PC-3 (cell line): ENCODE measurements at regions not wholly inside any gene's neighbourhood (a gene's known extent, or its start where the extent isn't known, plus 50 kb on each side); places are given as distances from the start of the nearest gene placed in this dataset.
"Not testable (repeated sequence)": the region's sequence is repeated elsewhere in the genome, so short reads cannot be mapped to it uniquely, and the experiment has no call there.

ENCODE experiments used
- ATAC-seq: fragments of 200-7000 bp; cut with Tn5 transposase; 2 replicates; pipeline ENCODE4 v1.9.1; 2020; ENCODE audit warnings: mild to moderate bottlenecking, moderate library complexity
- BruUV-seq: library from RNA; stranded (reverse); fragments of 400-500 nt; replicated peaks from 2 replicates; lab custom pipeline; 2021; lab: Mats Ljungman, UMichigan
- CTCF ChIA-PET: fragments of 300-600 bp; sonication (Branson Sonifier 250); formaldehyde crosslinking; loops from one replicate; lab custom pipeline; 2022; ENCODE audit warnings: antibody characterized with exemption; lab: Charles Lee
- POLR2A ChIA-PET: fragments of 300-600 bp; sonication (Branson Sonifier 250); formaldehyde crosslinking; loops from one replicate; lab custom pipeline; 2022; ENCODE audit warnings: antibody characterized with exemption; ENCODE audit not compliant: unreplicated experiment; lab: Charles Lee
- DNase-seq: peaks from one replicate; pipeline ENCODE4 v3.0.0-alpha.2; 2015
- H2AFZ ChIP-seq: fragments of 300-600 bp; sonication (generic); 2 replicates; pipeline ENCODE4 v1.6.0; 2016; ENCODE audit warnings: antibody characterized with exemption, low read length
- H3F3A ChIP-seq: fragments of 300-600 bp; sonication (generic); one replicate; pipeline ENCODE4 v1.6.0; 2017; ENCODE audit warnings: antibody characterized with exemption, low read length, control low read depth, mild to moderate bottlenecking; ENCODE audit not compliant: unreplicated experiment
- H3K27ac ChIP-seq: fragments of 300-600 bp; sonication (generic); 2 replicates; pipeline ENCODE4 v1.5.1; 2016; ENCODE audit warnings: mild to moderate bottlenecking, low read length
- H3K27me3 ChIP-seq: fragments of 300-600 bp; sonication (generic); 2 replicates; pipeline ENCODE4 v1.6.1; 2016; ENCODE audit warnings: low read length, mixed read lengths
- H3K36me3 ChIP-seq: fragments of 300-600 bp; sonication (generic); 2 replicates; pipeline ENCODE4 v1.6.1; 2016; ENCODE audit warnings: low read depth, mixed run types, low read length, mixed read lengths
- H3K4me1 ChIP-seq: fragments of 300-600 bp; sonication (generic); 2 replicates; pipeline ENCODE4 v1.5.1; 2016; ENCODE audit warnings: low read length; ENCODE audit not compliant: insufficient read depth
- H3K4me2 ChIP-seq: fragments of 300-600 bp; sonication (generic); 2 replicates; pipeline ENCODE4 v1.6.0; 2016; ENCODE audit warnings: low read length
- H3K4me3 ChIP-seq: fragments of 300-600 bp; sonication (generic); 2 replicates; pipeline ENCODE4 v1.5.1; 2016; ENCODE audit warnings: mild to moderate bottlenecking, low read length, mixed read lengths
- H3K79me2 ChIP-seq: fragments of 300-600 bp; sonication (generic); 2 replicates; pipeline ENCODE4 v1.6.1; 2017; ENCODE audit warnings: low read length, mixed read lengths
- H3K9ac ChIP-seq: fragments of 300-600 bp; sonication (generic); 2 replicates; pipeline ENCODE4 v1.6.0; 2016; ENCODE audit warnings: mild to moderate bottlenecking, low read length
- H3K9me2 ChIP-seq: fragments of 300-600 bp; sonication (generic); replicated peaks from 2 replicates; pipeline ENCODE4 v1.6.1; 2016; ENCODE audit warnings: mixed run types, low read length, mixed read lengths
- H3K9me3 ChIP-seq: fragments of 300-600 bp; sonication (generic); 2 replicates; pipeline ENCODE4 v1.6.1; 2016; ENCODE audit warnings: low read length, mixed read lengths
- H4K20me1 ChIP-seq: fragments of 300-600 bp; sonication (generic); 2 replicates; pipeline ENCODE4 v1.6.1; 2016; ENCODE audit warnings: low read length, mixed read lengths
- CTCF ChIP-seq: fragments of 300-600 bp; sonication (generic); conservative IDR thresholded peaks from 2 replicates; pipeline ENCODE4 v1.5.1; 2017; ENCODE audit warnings: antibody characterized with exemption, low read depth, mild to moderate bottlenecking, low read length
- EZH2 ChIP-seq: fragments of 300-600 bp; sonication (generic); IDR thresholded peaks from one replicate; pipeline ENCODE4 v1.6.1; 2017; ENCODE audit warnings: antibody characterized with exemption, mild to moderate bottlenecking, low read length; ENCODE audit not compliant: unreplicated experiment
- EZH2phosphoT487 ChIP-seq: fragments of 300-600 bp; sonication (generic); IDR thresholded peaks from 2 replicates; pipeline ENCODE4 v1.6.1; 2018; ENCODE audit warnings: mild to moderate bottlenecking, antibody characterized with exemption, low read length, borderline replicate concordance
- intact Hi-C: fragments of 100-400 bp; cut with micrococcal nuclease; formaldehyde crosslinking; loops from 2 replicates; pipeline ENCODE4 v1.9.0; 2023

- ChIA-PET POLR2A (no interaction called here), CTCF (no interaction called here)
- Histone ChIP-seq H3K36me3 (no peaks in the 10 kb centered on the region), H3K79me2 (no peaks in the 10 kb centered on the region), H3K27ac (no peak overlapping the region), H3K4me3 (no peak overlapping the region), H3K4me1 (no peaks in the 10 kb centered on the region), H3F3A (no peaks in the 10 kb centered on the region), H3K27me3 (peaks cover 30% of the 10 kb centered on the region), H4K20me1 (no peaks in the 10 kb centered on the region), H3K9ac (no peak overlapping the region), H3K4me2 (no peak overlapping the region), H2AFZ (no peak overlapping the region), H3K9me2 (no peaks in the 10 kb centered on the region), H3K9me3 (no peaks in the 10 kb centered on the region)
- BruUV-seq: no TSS peak
- TF ChIP-seq EZH2phosphoT487 (no peak), CTCF (no peak), EZH2 (no peak)
- DNase-seq: no peak
- intact Hi-C loops: no loop called here
- no peak for ATAC-seq
Observed at GRCh38 chr15:81779181-81779580, 266.6 kb downstream of the MEX3B start.

- intact Hi-C loops: no loop called here
- Histone ChIP-seq H3K4me1 (no peaks in the 10 kb centered on the region), H3K27ac (no peak overlapping the region), H3F3A (no peaks in the 10 kb centered on the region), H2AFZ (no peak overlapping the region), H3K9me2 (no peaks in the 10 kb centered on the region), H3K27me3 (peaks cover 15% of the 10 kb centered on the region), H3K4me3 (no peak overlapping the region), H4K20me1 (no peaks in the 10 kb centered on the region), H3K36me3 (no peaks in the 10 kb centered on the region), H3K79me2 (no peaks in the 10 kb centered on the region), H3K4me2 (no peak overlapping the region), H3K9ac (no peak overlapping the region), H3K9me3 (no peaks in the 10 kb centered on the region)
- ChIA-PET CTCF (no interaction called here), POLR2A (no interaction called here)
- TF ChIP-seq EZH2phosphoT487: no peak
- TF ChIP-seq EZH2: no peak
- no peak for TF ChIP-seq CTCF
- ATAC-seq (no peak), DNase-seq (no peak)
- no TSS peak for BruUV-seq
Observed at GRCh38 chr15:81777546-81777945, 268.3 kb downstream of the MEX3B start.

GRCh38 chr15:81776976-81777375 lies 268.8 kb downstream of the MEX3B start:
- Histone ChIP-seq H3K4me3 (no peak overlapping the region), H3K4me2 (no peak overlapping the region)
- no TSS peak for BruUV-seq

GRCh38 chr15:81775779-81776178 lies 270.0 kb downstream of the MEX3B start:
- BruUV-seq, H3K4me1 ChIP-seq, H3K79me2 ChIP-seq, H3K9ac ChIP-seq, H4K20me1 ChIP-seq, H3K4me2 ChIP-seq, CTCF ChIA-PET, H3K9me3 ChIP-seq, H3K27me3 ChIP-seq, H3K36me3 ChIP-seq, DNase-seq, H2AFZ ChIP-seq, intact Hi-C loops, H3K9me2 ChIP-seq, H3K27ac ChIP-seq, POLR2A ChIA-PET, H3F3A ChIP-seq, H3K4me3 ChIP-seq, ATAC-seq: not testable (repeated sequence)

More at GRCh38 chr15:81776976-81777375, 268.8 kb downstream of the MEX3B start:
- Histone ChIP-seq H3K79me2 (no peaks in the 10 kb centered on the region), H3K27me3 (peaks cover 9% of the 10 kb centered on the region), H3K36me3 (no peaks in the 10 kb centered on the region), H3K9me3 (no peaks in the 10 kb centered on the region), H3F3A (no peaks in the 10 kb centered on the region), H2AFZ (no peak overlapping the region), H4K20me1 (no peaks in the 10 kb centered on the region), H3K27ac (no peak overlapping the region), H3K9ac (no peak overlapping the region), H3K9me2 (no peaks in the 10 kb centered on the region), H3K4me1 (no peaks in the 10 kb centered on the region)
- CTCF ChIA-PET: no interaction called here
- ATAC-seq (no peak), DNase-seq (no peak)
- intact Hi-C loops: no loop called here
- POLR2A ChIA-PET: no interaction called here
- TF ChIP-seq EZH2phosphoT487 (no peak), CTCF (no peak), EZH2 (no peak)
